K562 (cell line): ENCODE measurements at regions not wholly inside any gene's neighbourhood (a gene's known extent, or its start where the extent isn't known, plus 50 kb on each side); places are given as distances from the start of the nearest gene placed in this dataset.

Experiments used
- ATAC-seq: fragments of 200-7000 bp; cut with Tn5 transposase; 3 replicates; pipeline ENCODE4 v1.9.1; 2020; ENCODE audit warnings: moderate library complexity
- BruUV-seq: library from RNA; stranded (reverse); fragments of 400-500 nt; replicated peaks from 2 replicates; lab custom pipeline; 2021; lab: Mats Ljungman, UMichigan
- CTCF ChIA-PET: fragments of 300-600 bp; formaldehyde crosslinking; extraction: SDS; loops from one replicate; lab custom pipeline; 2021; ENCODE audit warnings: low intra/inter-chr PET ratio; lab: Yijun Ruan, JAX
- POLR2A ChIA-PET: fragments of 300-600, 350-650 bp; sonication (Branson Sonifier 250); formaldehyde crosslinking; extraction: SDS; loops from one replicate; lab custom pipeline; 2021; ENCODE audit warnings: antibody characterized with exemption, inconsistent platforms; lab: Yijun Ruan, JAX
- DNase-seq, 4 experiments: peaks; one replicate each; pipeline versions ENCODE4 v3.0.0 to v3.0.0-alpha.2; 2011 to 2018; ENCODE audit warnings: low spot score in 3 of 4, mixed read lengths in 3 of 4; ENCODE audit errors: extremely low read depth in 1 of 4
- FAIRE-seq: peaks from 2 replicates; lab custom pipeline; 2011; peaks lifted over from hg19 to GRCh38; lab: Jason Lieb, UNC
- H2AFZ ChIP-seq: 2 replicates; pipeline ENCODE4 v1.6.0; 2011; ENCODE audit warnings: low read depth, low read length, control low read depth, inconsistent platforms
- H3K27ac ChIP-seq: fragments of 200-600 bp; 3 replicates; pipeline ENCODE4 v1.8.0; 2011; ENCODE audit warnings: low read depth, mild to moderate bottlenecking, control low read depth, inconsistent platforms, low read length, moderate library complexity, mixed read lengths; ENCODE audit errors: extremely low read depth
- H3K27me3 ChIP-seq, 2 experiments: fragments of 300-600 bp in 1 of 2; 2 replicates in 1 of 2; 3 replicates in 1 of 2; pipeline versions ENCODE4 v1.6.0 to v1.8.0; 2011; ENCODE audit warnings: inconsistent platforms in 2 of 2, low read length in 2 of 2, mild to moderate bottlenecking in 1 of 2, mixed read lengths in 1 of 2, moderate library complexity in 1 of 2; ENCODE audit not compliant: control insufficient read depth in 2 of 2, insufficient read depth in 2 of 2
- H3K36me3 ChIP-seq: fragments of 300-600 bp; 3 replicates; pipeline ENCODE4 v1.8.0; 2011; ENCODE audit warnings: mild to moderate bottlenecking, low read length, inconsistent platforms; ENCODE audit not compliant: control insufficient read depth, insufficient read depth
- H3K4me1 ChIP-seq, 2 experiments: fragments of 200-600 bp in 1 of 2; replicated peaks in 1 of 2; 2 replicates in 1 of 2; 3 replicates in 1 of 2; pipeline versions ENCODE4 v1.5.1 to v1.8.0; 2011; ENCODE audit warnings: inconsistent platforms in 2 of 2, low read length in 2 of 2, mild to moderate bottlenecking in 1 of 2, mixed read lengths in 1 of 2, moderate library complexity in 1 of 2; ENCODE audit not compliant: control insufficient read depth in 2 of 2, insufficient read depth in 2 of 2
- H3K4me2 ChIP-seq: 2 replicates; pipeline ENCODE4 v1.6.1; 2011; ENCODE audit warnings: low read length, control low read depth, inconsistent platforms, mixed read lengths; ENCODE audit not compliant: insufficient read depth
- H3K4me3 ChIP-seq: fragments of 200-600 bp; sonication (generic), shearing (Covaris generic); 2 replicates; pipeline ENCODE4 v1.5.1; 2016; ENCODE audit warnings: control low read depth, inconsistent platforms
- H3K79me2 ChIP-seq: fragments of 200-600 bp; 3 replicates; pipeline ENCODE4 v1.8.0; 2011; ENCODE audit warnings: low read length, inconsistent platforms; ENCODE audit not compliant: control insufficient read depth, insufficient read depth
- H3K9ac ChIP-seq, 2 experiments: 2 replicates each; pipeline versions ENCODE4 v1.6.0 to v1.6.1; 2011; ENCODE audit warnings: low read depth in 2 of 2, low read length in 2 of 2, control low read depth in 1 of 2, inconsistent platforms in 1 of 2, mild to moderate bottlenecking in 1 of 2, mixed read lengths in 1 of 2; ENCODE audit not compliant: insufficient read depth in 1 of 2
- H3K9me1 ChIP-seq: one replicate; pipeline ENCODE4 v1.6.0; 2011; ENCODE audit warnings: inconsistent platforms, mild to moderate bottlenecking, low read length, moderate library complexity; ENCODE audit not compliant: control insufficient read depth, insufficient read depth
- H3K9me3 ChIP-seq: replicated peaks from 2 replicates; pipeline ENCODE4 v1.5.1; 2011; ENCODE audit warnings: low read depth, low read length, inconsistent platforms; ENCODE audit not compliant: control insufficient read depth, insufficient read depth
- H4K20me1 ChIP-seq: replicated peaks from 2 replicates; pipeline ENCODE4 v1.6.1; 2011; ENCODE audit warnings: low read length, inconsistent platforms, mixed read lengths; ENCODE audit not compliant: control insufficient read depth, insufficient read depth
- AFF1 ChIP-seq, 2 experiments: fragments of 450-650 bp; IDR thresholded peaks; 2 replicates each; pipeline ENCODE4 v1.6.1; 2018; ENCODE audit warnings: mild to moderate bottlenecking in 2 of 2, low read depth in 1 of 2; ENCODE audit not compliant: partially characterized antibody in 2 of 2
- BACH1 ChIP-seq: fragments of 200-800 bp; sonication (Bioruptor generic); IDR thresholded peaks from 2 replicates; pipeline ENCODE4 v1.6.1; 2016; ENCODE audit warnings: missing genetic modification characterization, missing compliant biosample characterization
- BDP1 ChIP-seq: IDR thresholded peaks from 3 replicates; pipeline ENCODE4 v1.6.1; 2011; ENCODE audit not compliant: insufficient read length, insufficient read depth
- CBX2 ChIP-seq: fragments of 200-600 bp; sonication (generic); IDR thresholded peaks from one replicate; pipeline ENCODE4 v1.6.1; 2012; ENCODE audit warnings: mild to moderate bottlenecking, low read length, inconsistent platforms; ENCODE audit not compliant: insufficient read depth, poor library complexity, severe bottlenecking
- ELK3 ChIP-seq: fragments of 450-650 bp; formaldehyde crosslinking; IDR thresholded peaks from 2 replicates; pipeline ENCODE4 v1.4.0; 2020; ENCODE audit warnings: mild to moderate bottlenecking
- NCOR1 ChIP-seq: fragments of 450-650 bp; IDR thresholded peaks from 2 replicates; pipeline ENCODE4 v1.6.1; 2016; ENCODE audit warnings: mild to moderate bottlenecking, moderate library complexity
- VEZF1 ChIP-seq: fragments of 200-800 bp; sonication (Bioruptor generic); IDR thresholded peaks from 2 replicates; pipeline ENCODE4 v1.6.1; 2017; ENCODE audit warnings: missing genetic modification characterization, missing compliant biosample characterization
- ZNF140 ChIP-seq: fragments of 250-450 bp; sonication (Bioruptor Pico); IDR thresholded peaks from 2 replicates; pipeline ENCODE4 v1.8.0; 2021; ENCODE audit warnings: moderate library complexity, mild to moderate bottlenecking, inconsistent platforms
- WGBS: fragments of 100-300 bp; shearing (Covaris generic); methylation state at CpG from one replicate; pipeline ENCODE4 v1.1.6; 2016; ENCODE audit warnings: low coverage, mixed read lengths; ENCODE audit not compliant: insufficient coverage; ENCODE audit errors: missing lambda C conversion rate; 5-methylcytosine and 5-hydroxymethylcytosine counted together
- in situ Hi-C: fragments of 300-500 bp; cut with MboI; formaldehyde crosslinking; loops from 4 replicates; pipeline ENCODE4 v1.15.0; 2018; ENCODE audit warnings: inconsistent platforms, mixed read lengths
- intact Hi-C: fragments of 100-400 bp; cut with micrococcal nuclease; formaldehyde crosslinking; loops from 2 replicates; pipeline ENCODE4 v1.14.2; 2022

- CTCF ChIA-PET: no interaction called here
- Histone ChIP-seq H3K9me3 (no peaks in the 10 kb centered on the region), H3K27ac (no peak overlapping the region), H3K9me1 (no peaks in the 10 kb centered on the region), H3K36me3 (no peaks in the 10 kb centered on the region), H3K4me3 (no peak overlapping the region), H2AFZ (peak overlapping the region; percentile 17; the same call in 1 of the 2 replicates), H3K9ac (peak overlapping the region in 1 of 2 experiments; percentile 47; a peak in 1 of 4 replicates), H4K20me1 (no peaks in the 10 kb centered on the region), H3K4me1 (peaks cover 0 to 8% of the 10 kb centered on the region in 2 experiments; a peak in 2 of 5 replicates), H3K27me3 (no peaks in the 10 kb centered on the region), H3K79me2 (no peaks in the 10 kb centered on the region), H3K4me2 (peak overlapping the region; percentile 45; the same call in 1 of the 2 replicates)
- peak; percentile 71 for ATAC-seq
- DNase-seq: peak in 2 of 4 experiments; percentile 17 to 39
- no TSS peak for BruUV-seq
- POLR2A ChIA-PET: interaction anchor here (0.6 kb wide), 1 partner anchor 229 kb away, joined by 3 read pairs; no protein-coding TSS in a partner anchor
- no peak for FAIRE-seq
- 1% methylated on average over 8 of the region's 8 CpGs for WGBS
- in situ Hi-C loops: no loop called here
- TF ChIP-seq NCOR1: no peak
- TF ChIP-seq BACH1 (tag): no peak
- no peak for TF ChIP-seq ZNF140 (CRISPR knock-in tag)
- TF ChIP-seq CBX2: no peak
- 0 out of 2 replicates have a peak, but pooled peaks have one; percentile 21 for TF ChIP-seq VEZF1
- no peak for TF ChIP-seq AFF1 (IDR thresholded peaks at IDR 0.05; ENCODE audit: low read depth in 1 of 2, partially characterized antibody in 2 of 2)
- no peak for TF ChIP-seq BDP1
- TF ChIP-seq ELK3 (CRISPR knock-in tag): no peak
- intact Hi-C loops: no loop called here
These were observed 140.1 kb upstream of the ATP2B1 start for GRCh38 chr12:89848732-89849131.
